Mesenchymal stem cell (in vitro differentiated cells and primary cell): ENCODE measurements at regions not wholly inside any gene's neighbourhood (a gene's known extent, or its start where the extent isn't known, plus 50 kb on each side); places are given as distances from the start of the nearest gene placed in this dataset.
A peak's percentile ranks its signal among the peaks of the same experiment; 100 is the strongest.

Source experiments
- DNase-seq: peaks from one replicate; pipeline ENCODE4 v3.0.0-alpha.2; 2013
- H2AFZ ChIP-seq: one replicate; pipeline ENCODE4 v1.6.1; 2013; ENCODE audit warnings: low read depth, mild to moderate bottlenecking, control low read depth, inconsistent platforms, low read length, moderate library complexity
- H2AK5ac ChIP-seq: 2 replicates; pipeline ENCODE4 v1.6.1; 2013; ENCODE audit warnings: low read length, moderate library complexity, mild to moderate bottlenecking, inconsistent platforms; ENCODE audit not compliant: severe bottlenecking
- H2BK120ac ChIP-seq: one replicate; pipeline ENCODE4 v1.6.1; 2013; ENCODE audit warnings: low read depth, mild to moderate bottlenecking, inconsistent platforms, low read length, moderate library complexity
- H2BK12ac ChIP-seq, 2 experiments: one replicate each; pipeline ENCODE4 v1.6.1; 2013; ENCODE audit warnings: inconsistent platforms in 2 of 2, low read length in 2 of 2, mild to moderate bottlenecking in 2 of 2, moderate library complexity in 2 of 2, control low read depth in 1 of 2
- H2BK15ac ChIP-seq: one replicate; pipeline ENCODE4 v1.6.1; 2013; ENCODE audit warnings: mild to moderate bottlenecking, low read depth, inconsistent platforms; ENCODE audit not compliant: poor library complexity, severe bottlenecking
- H2BK5ac ChIP-seq: 2 replicates; pipeline ENCODE4 v1.6.1; 2013; ENCODE audit warnings: low read depth, mild to moderate bottlenecking, low read length, control low read depth, inconsistent platforms; ENCODE audit not compliant: poor library complexity, severe bottlenecking
- H3K14ac ChIP-seq, 2 experiments: one replicate each; pipeline ENCODE4 v1.6.1; 2013; ENCODE audit warnings: inconsistent platforms in 2 of 2, low read length in 2 of 2, control low read depth in 1 of 2, mild to moderate bottlenecking in 1 of 2, moderate library complexity in 1 of 2
- H3K18ac ChIP-seq, 2 experiments: one replicate each; pipeline ENCODE4 v1.6.1; 2013; ENCODE audit warnings: inconsistent platforms in 2 of 2, low read length in 2 of 2, control low read depth in 1 of 2, low read depth in 1 of 2, mild to moderate bottlenecking in 1 of 2
- H3K23ac ChIP-seq, 2 experiments: one replicate each; pipeline ENCODE4 v1.6.1; 2013; ENCODE audit warnings: inconsistent platforms in 2 of 2, low read length in 2 of 2, mild to moderate bottlenecking in 2 of 2, moderate library complexity in 2 of 2, control low read depth in 1 of 2
- H3K27ac ChIP-seq: 2 replicates; pipeline ENCODE4 v1.5.1; 2013; ENCODE audit warnings: mild to moderate bottlenecking, moderate library complexity, low read length, control low read depth, inconsistent platforms; ENCODE audit not compliant: poor library complexity, severe bottlenecking
- H3K27me3 ChIP-seq, 2 experiments: 2 replicates each; pipeline versions ENCODE4 v1.6.1 to v1.7.0; 2013; ENCODE audit warnings: low read length in 2 of 2, mild to moderate bottlenecking in 2 of 2, moderate library complexity in 2 of 2, control low read depth in 1 of 2, inconsistent platforms in 1 of 2; ENCODE audit not compliant: control insufficient read depth in 1 of 2, insufficient read depth in 1 of 2
- H3K36me3 ChIP-seq, 2 experiments: 2 replicates each; pipeline versions ENCODE4 v1.6.1 to v1.7.0; 2013; ENCODE audit warnings: low read length in 2 of 2, control low read depth in 1 of 2, inconsistent platforms in 1 of 2, low read depth in 1 of 2, mild to moderate bottlenecking in 1 of 2; ENCODE audit not compliant: insufficient read depth in 2 of 2, control insufficient read depth in 1 of 2
- H3K4ac ChIP-seq, 2 experiments: one replicate each; pipeline ENCODE4 v1.6.1; 2013; ENCODE audit warnings: inconsistent platforms in 2 of 2, low read length in 2 of 2, mild to moderate bottlenecking in 2 of 2, moderate library complexity in 2 of 2, control low read depth in 1 of 2, low read depth in 1 of 2
- H3K4me1 ChIP-seq: 2 replicates; pipeline ENCODE4 v1.6.1; 2013; ENCODE audit warnings: low read depth, low read length, control low read depth; ENCODE audit not compliant: control insufficient read depth, insufficient read depth
- H3K4me2 ChIP-seq: 2 replicates; pipeline ENCODE4 v1.6.1; 2013; ENCODE audit warnings: low read length, mild to moderate bottlenecking, inconsistent platforms; ENCODE audit not compliant: poor library complexity, severe bottlenecking
- H3K4me3 ChIP-seq, 2 experiments: 2 replicates each; pipeline versions ENCODE4 v1.5.1 to v1.7.0; 2013; ENCODE audit warnings: low read length in 2 of 2, mild to moderate bottlenecking in 2 of 2, control low read depth in 1 of 2, low read depth in 1 of 2; ENCODE audit not compliant: insufficient read depth in 1 of 2
- H3K79me1 ChIP-seq: replicated peaks from 2 replicates; pipeline ENCODE4 v1.6.1; 2013; ENCODE audit warnings: mild to moderate bottlenecking, control low read depth, low read length, inconsistent platforms; ENCODE audit not compliant: poor library complexity, severe bottlenecking
- H3K9ac ChIP-seq: 2 replicates; pipeline ENCODE4 v1.7.0; 2013; ENCODE audit warnings: mild to moderate bottlenecking, low read length, moderate library complexity
- H3K9me3 ChIP-seq: 2 replicates; pipeline ENCODE4 v1.7.0; 2013; ENCODE audit warnings: mild to moderate bottlenecking, low read length; ENCODE audit not compliant: control insufficient read depth
- H4K8ac ChIP-seq: one replicate; pipeline ENCODE4 v1.6.1; 2013; ENCODE audit warnings: inconsistent platforms, mild to moderate bottlenecking, low read length, moderate library complexity
- H4K91ac ChIP-seq: one replicate; pipeline ENCODE4 v1.6.1; 2013; ENCODE audit warnings: mild to moderate bottlenecking, low read length, inconsistent platforms
- WGBS: methylation state at CpG from one replicate; pipeline ENCODE4 v1.1.7; 2013; ENCODE audit warnings: mixed read lengths; 5-methylcytosine and 5-hydroxymethylcytosine counted together

DNA sequence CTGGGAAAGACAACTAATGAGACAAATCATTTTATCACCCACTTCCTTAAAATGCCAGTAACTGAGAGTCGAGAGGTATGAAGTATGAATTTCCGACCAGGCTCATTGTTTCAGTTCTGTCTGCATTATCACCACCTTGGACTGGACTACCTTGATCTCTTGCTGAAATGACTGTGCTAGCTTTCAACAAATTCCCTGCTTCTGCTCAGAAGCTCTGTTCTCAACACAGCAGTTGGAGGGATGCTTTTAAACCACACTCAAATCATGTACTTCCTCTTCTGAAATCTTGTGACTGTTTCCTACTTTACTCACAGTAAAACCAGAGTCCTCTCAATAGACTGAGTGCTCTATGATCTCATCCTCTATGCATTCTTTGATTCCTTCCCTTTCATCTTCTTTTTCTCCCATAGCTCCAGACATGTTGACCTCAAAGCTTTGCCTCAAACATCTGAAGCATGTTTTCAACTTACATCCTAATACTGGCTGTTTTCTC lies 195.8 kb downstream of the KCNJ2 start:
- no peak overlapping the region for H2BK120ac ChIP-seq
- H4K8ac ChIP-seq = peak overlapping the region; percentile 75
- H3K14ac ChIP-seq = no peak overlapping the region
- peak overlapping the region; percentile 64 for H3K9ac ChIP-seq
- no peak overlapping the region for H2BK5ac ChIP-seq
- H3K23ac ChIP-seq = no peak overlapping the region
- H3K4ac ChIP-seq = no peak overlapping the region
- no peaks in the 10 kb centered on the region for H3K27me3 ChIP-seq
- no peaks in the 10 kb centered on the region for H3K79me1 ChIP-seq
- peak; percentile 81 for DNase-seq
- no peak overlapping the region for H3K4me3 ChIP-seq
- no peak overlapping the region for H2AFZ ChIP-seq
- H4K91ac ChIP-seq = no peak overlapping the region
- no peak overlapping the region for H2BK15ac ChIP-seq
- H3K9me3 ChIP-seq = no peaks in the 10 kb centered on the region
- H3K36me3 ChIP-seq = no peaks in the 10 kb centered on the region
- WGBS = 34% methylated on average over 2 of the region's 2 CpGs
- H3K18ac ChIP-seq = no peak overlapping the region
- H3K27ac ChIP-seq = peak overlapping the region; percentile 95
- H2BK12ac ChIP-seq = peak overlapping the region in 1 of 2 experiments; percentile 63
- no peak overlapping the region for H2AK5ac ChIP-seq
- H3K4me2 ChIP-seq = no peak overlapping the region
- no peaks in the 10 kb centered on the region for H3K4me1 ChIP-seq

DNA sequence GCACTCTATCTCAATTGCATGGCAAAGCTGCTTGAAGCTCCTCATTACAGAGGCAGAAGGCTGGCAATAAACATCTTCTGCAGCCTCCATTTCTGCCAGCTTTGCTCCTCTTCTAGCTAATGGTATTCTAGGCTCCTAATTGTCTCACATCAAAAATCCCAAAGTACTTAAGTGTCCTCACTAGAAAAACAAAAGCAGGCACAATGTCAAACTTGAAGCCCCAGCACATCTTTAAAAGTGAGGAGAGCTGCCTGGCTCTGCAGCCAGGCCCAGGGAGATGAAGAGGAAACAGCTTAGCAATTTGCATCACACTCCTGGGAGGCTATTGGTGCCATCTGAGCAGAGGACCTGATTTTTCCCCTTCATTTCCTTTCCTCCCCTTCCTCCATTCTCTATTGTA lies 197.1 kb downstream of the KCNJ2 start:
- peak overlapping the region in 1 of 2 experiments; percentile 18 for H2BK12ac ChIP-seq
- H3K9ac ChIP-seq = no peak overlapping the region
- no peaks in the 10 kb centered on the region for H3K27me3 ChIP-seq
- H2BK5ac ChIP-seq = peak overlapping the region; percentile 76
- no peak overlapping the region for H3K4me2 ChIP-seq
- no peak overlapping the region for H3K23ac ChIP-seq
- no peaks in the 10 kb centered on the region for H3K9me3 ChIP-seq
- H3K27ac ChIP-seq = no peak overlapping the region
- no peak for DNase-seq
- H4K8ac ChIP-seq = no peak overlapping the region
- H2AK5ac ChIP-seq = peak overlapping the region; percentile 69
- no peaks in the 10 kb centered on the region for H3K79me1 ChIP-seq
- no peak overlapping the region for H3K4me3 ChIP-seq
- H3K14ac ChIP-seq = no peak overlapping the region
- H2BK15ac ChIP-seq = no peak overlapping the region
- H3K18ac ChIP-seq = peak overlapping the region; percentile 21 to 48
- peak overlapping the region; percentile 73 for H2BK120ac ChIP-seq
- H3K36me3 ChIP-seq = no peaks in the 10 kb centered on the region
- H3K4ac ChIP-seq = peak overlapping the region in 1 of 2 experiments; percentile 44
- no peaks in the 10 kb centered on the region for H3K4me1 ChIP-seq
- no peak overlapping the region for H4K91ac ChIP-seq
- H2AFZ ChIP-seq = no peak overlapping the region

DNA sequence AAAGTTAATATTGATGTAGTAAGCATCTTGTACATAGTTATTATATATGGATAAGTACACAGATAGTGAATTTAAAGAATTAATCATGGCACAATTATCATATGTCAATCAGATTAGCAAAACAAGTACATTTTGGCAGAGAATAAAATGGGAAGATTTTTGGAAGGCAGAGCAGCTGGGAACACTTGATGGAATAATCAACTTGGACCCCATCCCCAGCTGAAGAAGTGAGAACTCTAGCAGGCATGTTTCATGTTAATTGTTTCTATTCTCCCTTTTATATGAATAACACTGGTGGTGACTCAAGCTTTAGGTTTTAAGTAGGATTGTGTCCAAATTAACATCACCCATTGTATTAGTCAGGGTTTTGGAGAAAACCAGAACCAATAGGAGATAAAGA lies 198.7 kb downstream of the KCNJ2 start:
- H3K36me3 ChIP-seq = no peaks in the 10 kb centered on the region
- no peak overlapping the region for H2AK5ac ChIP-seq
- no peak overlapping the region for H2BK5ac ChIP-seq
- no peak for DNase-seq
- H3K14ac ChIP-seq = no peak overlapping the region
- H4K8ac ChIP-seq = no peak overlapping the region
- H3K4me2 ChIP-seq = no peak overlapping the region
- no peak overlapping the region for H3K4ac ChIP-seq
- H2BK15ac ChIP-seq = no peak overlapping the region
- H2BK12ac ChIP-seq = no peak overlapping the region
- no peaks in the 10 kb centered on the region for H3K27me3 ChIP-seq
- H4K91ac ChIP-seq = no peak overlapping the region
- H3K79me1 ChIP-seq = no peaks in the 10 kb centered on the region
- no peak overlapping the region for H3K23ac ChIP-seq
- H2AFZ ChIP-seq = no peak overlapping the region
- no peak overlapping the region for H2BK120ac ChIP-seq
- no peak overlapping the region for H3K27ac ChIP-seq
- H3K18ac ChIP-seq = no peak overlapping the region
- H3K4me3 ChIP-seq = no peak overlapping the region
- no peaks in the 10 kb centered on the region for H3K4me1 ChIP-seq
- H3K9me3 ChIP-seq = no peaks in the 10 kb centered on the region
- H3K9ac ChIP-seq = no peak overlapping the region

DNA sequence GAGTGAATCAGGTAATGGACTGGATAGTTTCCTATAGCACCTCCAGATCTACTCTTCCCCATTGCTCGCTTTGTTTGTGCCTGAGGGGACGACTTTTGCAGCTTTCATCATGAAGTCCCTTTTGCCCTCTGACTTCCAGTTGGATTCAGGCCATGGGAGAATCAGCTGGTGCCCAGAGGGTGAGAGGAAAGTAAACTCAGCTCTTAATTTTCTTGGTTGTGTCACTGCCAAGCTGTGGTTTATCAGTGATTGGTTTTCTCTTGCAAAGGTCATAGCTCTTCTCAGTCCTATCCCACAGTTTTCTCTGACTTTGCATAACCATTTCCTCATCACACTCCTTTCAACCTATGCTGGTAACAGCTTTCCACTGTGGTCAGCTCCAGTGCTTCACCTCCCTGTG lies 200.1 kb downstream of the KCNJ2 start:
- Histone ChIP-seq H3K9ac (no peak overlapping the region), H3K18ac (no peak overlapping the region), H3K14ac (no peak overlapping the region), H2BK15ac (no peak overlapping the region), H3K9me3 (no peaks in the 10 kb centered on the region), H3K4me1 (no peaks in the 10 kb centered on the region), H3K36me3 (no peaks in the 10 kb centered on the region), H2BK5ac (no peak overlapping the region), H3K4ac (peak overlapping the region in 1 of 2 experiments; percentile 26), H2BK12ac (no peak overlapping the region), H3K79me1 (no peaks in the 10 kb centered on the region), H4K8ac (no peak overlapping the region), H3K4me3 (no peak overlapping the region), H2AK5ac (no peak overlapping the region), H3K23ac (no peak overlapping the region), H3K27me3 (no peaks in the 10 kb centered on the region), H4K91ac (no peak overlapping the region), H2AFZ (no peak overlapping the region), H2BK120ac (no peak overlapping the region), H3K4me2 (no peak overlapping the region), H3K27ac (no peak overlapping the region)
- 94% methylated on average over 2 of the region's 2 CpGs for WGBS
- peak; percentile 54 for DNase-seq
